PFSK-1 (cell line): ENCODE measurements at regions not wholly inside any gene's neighbourhood (a gene's known extent, or its start where the extent isn't known, plus 50 kb on each side); places are given as distances from the start of the nearest gene placed in this dataset.

Experiments used
- FOXP2 ChIP-seq: optimal IDR thresholded peaks from 2 replicates; pipeline ENCODE3; 2011; ENCODE audit warnings: borderline replicate concordance, control low read depth, inconsistent platforms; ENCODE audit not compliant: insufficient read depth; ENCODE audit errors: extremely low read length, extremely low read depth
- POLR2AphosphoS5 ChIP-seq: IDR thresholded peaks from 2 replicates; pipeline ENCODE4 v1.6.1; 2012; ENCODE audit warnings: low read depth, mild to moderate bottlenecking, control low read depth, low read length, moderate library complexity
- REST ChIP-seq, 2 experiments: IDR thresholded peaks; 2 replicates each; pipeline versions ENCODE4 v1.6.1 to v1.8.0; 2011 to 2012; ENCODE audit warnings: low read depth in 2 of 2, low read length in 2 of 2, control low read depth in 1 of 2, inconsistent platforms in 1 of 2, mild to moderate bottlenecking in 1 of 2, moderate library complexity in 1 of 2; ENCODE audit not compliant: insufficient read depth in 1 of 2
- SIN3A ChIP-seq: IDR thresholded peaks from 2 replicates; pipeline ENCODE4 v1.6.1; 2012; ENCODE audit warnings: mild to moderate bottlenecking, low read length, moderate library complexity, borderline replicate concordance; ENCODE audit not compliant: insufficient read depth
- TAF1 ChIP-seq: IDR thresholded peaks from 2 replicates; pipeline ENCODE4 v1.6.1; 2012; ENCODE audit warnings: low read length, control low read depth, borderline replicate concordance; ENCODE audit not compliant: insufficient read depth

GRCh38 chr2:2577407-2577831, 246.3 kb upstream of the MYT1L start:
- no peak for TF ChIP-seq SIN3A
- TF ChIP-seq TAF1: no peak
- no peak for TF ChIP-seq FOXP2
- TF ChIP-seq REST (IDR thresholded peaks at IDR 0.05; ENCODE audit: insufficient read depth in 1 of 2, low read depth in 2 of 2, low read length in 2 of 2): no peak
- TF ChIP-seq POLR2AphosphoS5: no peak

- TF ChIP-seq SIN3A (no peak), FOXP2 (no peak), TAF1 (no peak), REST (IDR thresholded peaks at IDR 0.05; ENCODE audit: insufficient read depth in 1 of 2, low read depth in 2 of 2, low read length in 2 of 2) (no peak), POLR2AphosphoS5 (no peak)
These were observed 244.9 kb upstream of the MYT1L start for GRCh38 chr2:2575870-2576386.

DNA sequence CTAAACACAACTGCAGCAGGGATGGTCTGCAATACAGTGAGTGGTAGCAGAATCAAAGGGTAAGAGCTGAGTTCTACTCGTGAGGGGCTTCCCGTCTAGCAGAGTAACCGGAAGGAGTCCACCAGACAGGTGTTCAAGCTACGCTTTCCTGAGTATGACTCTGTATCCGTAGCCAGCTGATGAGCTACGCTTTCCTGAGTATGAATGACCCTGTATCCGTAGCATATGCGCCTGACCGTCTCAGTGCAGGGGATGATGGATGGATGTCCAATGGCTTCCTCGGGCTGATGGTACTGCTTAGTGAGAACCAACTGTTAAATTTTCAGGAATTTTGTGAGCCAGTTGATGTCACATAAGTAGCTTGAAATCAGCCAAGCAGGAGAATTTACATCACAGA, 244.1 kb upstream of the MYT1L start:
- TF ChIP-seq TAF1: no peak
- no peak for TF ChIP-seq REST (IDR thresholded peaks at IDR 0.05; ENCODE audit: insufficient read depth in 1 of 2, low read depth in 2 of 2, low read length in 2 of 2)
- no peak for TF ChIP-seq POLR2AphosphoS5
- TF ChIP-seq FOXP2: no peak
- no peak for TF ChIP-seq SIN3A

DNA sequence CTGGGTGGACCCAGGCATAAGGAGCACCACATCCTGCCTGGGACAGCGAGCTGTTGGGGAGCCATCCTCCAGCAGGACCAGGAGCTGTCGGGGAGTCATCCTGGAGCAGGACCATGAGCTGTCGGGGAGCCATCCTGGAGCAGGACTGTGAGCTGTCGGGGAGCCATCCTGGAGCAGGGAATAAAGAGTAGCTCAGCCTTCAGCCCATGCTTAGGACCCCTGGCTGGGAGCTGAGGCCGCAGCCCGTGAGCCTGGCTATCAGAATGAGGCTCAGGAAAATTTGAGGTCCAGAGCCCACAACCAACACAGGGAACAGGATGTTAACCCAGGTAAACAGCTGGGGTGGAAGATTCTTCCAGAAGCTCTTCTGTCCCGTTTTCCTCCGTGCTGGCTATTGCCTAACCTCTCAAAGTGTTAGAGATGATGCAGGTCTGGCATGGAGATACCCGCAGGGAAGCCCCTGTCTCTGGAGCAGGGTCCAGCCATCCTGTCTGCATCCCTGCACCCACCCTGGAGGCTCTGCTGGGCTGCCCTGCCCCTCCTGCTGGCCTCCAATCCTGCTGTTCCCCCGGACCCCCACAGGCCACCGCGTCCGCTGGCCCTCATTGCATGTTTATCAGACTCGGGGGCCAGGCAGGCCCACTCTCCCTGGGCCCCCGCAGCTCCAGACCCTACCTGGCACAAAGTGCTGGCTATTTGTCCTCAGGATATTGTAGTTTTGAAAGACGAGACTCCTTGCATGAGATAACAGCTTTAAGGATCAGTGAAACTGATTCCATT, 243.5 kb upstream of the MYT1L start:
- TF ChIP-seq POLR2AphosphoS5 (no peak), REST (IDR thresholded peaks at IDR 0.05; ENCODE audit: insufficient read depth in 1 of 2, low read depth in 2 of 2, low read length in 2 of 2) (no peak), SIN3A (no peak), TAF1 (no peak), FOXP2 (no peak)
